GM18873 (cell line): ENCODE measurements at regions not wholly inside any gene's neighbourhood (a gene's known extent, or its start where the extent isn't known, plus 50 kb on each side); places are given as distances from the start of the nearest gene placed in this dataset.
"Not testable (repeated sequence)": the region's sequence is repeated elsewhere in the genome, so short reads cannot be mapped to it uniquely, and the experiment has no call there.

Source experiments
- ATAC-seq: cut with Tn5 transposase; IDR thresholded peaks from one replicate; pipeline ENCODE4 v1.9.1; 2021; ENCODE audit warnings: mild to moderate bottlenecking, moderate library complexity, moderate number of reproducible peaks; ENCODE audit not compliant: unreplicated experiment, low FRiP score

- ATAC-seq, result no peak
These were observed 333.5 kb upstream of the DCN start for GRCh38 chr12:91515944-91516694.

DNA sequence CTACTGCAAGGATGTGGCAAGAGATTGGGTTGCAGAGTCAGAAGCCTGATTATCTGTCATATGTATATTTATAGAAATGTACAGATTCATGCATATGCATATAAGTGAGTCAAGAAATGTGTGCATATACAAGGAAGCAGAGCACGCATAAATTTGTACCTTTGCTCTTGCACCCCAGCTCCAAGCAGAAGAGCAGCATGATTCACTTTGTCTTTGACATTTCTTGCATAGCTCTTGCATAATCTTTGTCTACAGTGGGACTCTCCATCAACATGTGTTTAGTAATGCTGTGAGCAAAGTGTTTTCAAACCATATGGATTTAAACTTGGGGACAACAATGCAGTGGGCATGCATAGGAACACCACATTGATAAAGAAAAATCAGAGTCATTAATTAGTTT, 330.7 kb upstream of the DCN start:
- no peak for ATAC-seq

DNA sequence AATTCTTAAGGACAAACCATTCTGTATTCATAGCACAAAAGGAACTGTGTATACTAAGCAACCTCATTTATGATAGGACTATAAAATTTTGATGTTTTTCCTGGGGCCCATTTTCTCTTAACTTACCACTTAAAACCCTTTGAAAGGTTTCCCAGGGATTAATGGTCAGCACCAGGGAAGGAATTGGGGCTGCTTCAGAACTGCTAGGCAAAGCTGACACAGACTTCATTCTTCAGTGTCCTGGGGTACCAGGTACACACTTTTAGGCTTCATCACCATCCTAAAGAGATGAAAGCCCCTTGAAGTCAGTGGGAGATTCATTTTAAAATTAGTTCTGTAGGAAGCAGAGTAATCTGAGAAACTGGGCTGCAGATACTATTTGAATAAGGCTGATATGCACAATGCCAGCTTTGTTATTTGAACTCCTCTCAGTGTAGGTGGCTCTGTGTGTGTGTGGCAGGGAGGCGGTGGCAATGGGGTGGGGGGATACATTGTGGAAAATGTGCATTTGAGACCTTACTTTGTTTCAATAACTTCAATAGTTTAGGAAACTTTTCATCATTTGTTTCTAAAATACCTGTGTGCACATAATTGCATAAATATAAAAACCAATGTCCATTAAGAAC, 329.3 kb upstream of the DCN start:
- no peak for ATAC-seq

- ATAC-seq, result no peak
These were observed 325.1 kb upstream of the DCN start for GRCh38 chr12:91507754-91508153.

DNA sequence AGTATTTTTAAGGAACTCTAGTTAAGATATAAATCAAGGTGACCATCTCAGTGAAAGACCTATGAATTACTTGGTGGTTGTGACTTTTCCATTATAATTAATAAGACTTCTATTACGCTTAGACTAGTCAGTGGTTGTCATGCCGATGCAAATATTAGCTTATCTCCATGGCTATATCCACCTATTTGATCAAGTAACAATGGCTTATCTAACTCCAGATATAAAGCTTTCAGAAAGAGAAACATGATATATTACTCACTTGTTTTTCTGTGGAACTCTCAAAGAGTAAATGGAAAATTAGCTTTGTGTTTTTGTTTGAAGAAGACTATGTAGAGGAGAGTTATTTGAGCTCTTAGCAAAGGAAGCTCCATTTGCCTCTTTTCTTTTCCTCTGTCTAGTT, 323.8 kb upstream of the DCN start:
- no peak for ATAC-seq

GRCh38 chr12:91505006-91505405, 322.4 kb upstream of the DCN start:
- ATAC-seq, result no peak

DNA sequence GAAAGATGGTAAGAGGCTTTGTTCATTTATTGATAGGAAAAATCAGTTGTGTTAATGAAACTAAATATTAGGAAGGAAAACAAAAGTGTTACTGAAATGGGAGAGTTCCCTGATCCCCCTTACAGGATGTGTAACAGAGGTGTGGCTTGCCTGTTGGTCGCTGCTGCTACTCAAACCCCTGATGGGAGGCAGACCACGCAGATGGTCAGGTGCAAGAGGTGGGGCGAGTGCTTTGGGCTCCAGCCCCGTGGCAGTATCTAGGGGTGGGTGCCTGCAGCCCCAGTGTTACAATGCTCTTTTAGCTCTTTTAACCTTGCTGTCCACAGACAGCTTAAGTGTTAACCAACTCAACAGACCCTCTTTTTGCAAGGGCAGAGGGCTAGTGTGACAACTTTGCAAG, 319.6 kb upstream of the DCN start:
- no peak for ATAC-seq

DNA sequence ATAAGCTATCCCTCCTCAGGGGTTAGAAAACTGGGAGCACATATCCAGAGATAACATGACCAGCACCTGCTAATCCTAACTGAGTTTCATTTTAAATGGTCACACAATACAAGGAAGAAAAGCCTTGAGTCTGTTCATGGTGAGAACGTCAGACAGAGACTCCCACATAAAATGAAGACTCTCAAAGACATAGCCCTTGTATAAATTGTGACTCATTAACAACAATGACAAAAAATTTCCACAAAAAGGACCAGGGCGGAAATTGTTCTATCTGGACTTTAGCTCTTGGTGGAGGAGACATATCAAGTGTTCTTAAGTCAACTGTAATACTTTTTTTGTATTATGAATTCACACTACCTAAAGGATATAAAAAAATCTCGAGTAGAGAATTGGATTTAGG, 313.7 kb upstream of the DCN start:
- ATAC-seq, result no peak

- no peak for ATAC-seq
These were observed 310.7 kb upstream of the DCN start for GRCh38 chr12:91493308-91493707.

DNA sequence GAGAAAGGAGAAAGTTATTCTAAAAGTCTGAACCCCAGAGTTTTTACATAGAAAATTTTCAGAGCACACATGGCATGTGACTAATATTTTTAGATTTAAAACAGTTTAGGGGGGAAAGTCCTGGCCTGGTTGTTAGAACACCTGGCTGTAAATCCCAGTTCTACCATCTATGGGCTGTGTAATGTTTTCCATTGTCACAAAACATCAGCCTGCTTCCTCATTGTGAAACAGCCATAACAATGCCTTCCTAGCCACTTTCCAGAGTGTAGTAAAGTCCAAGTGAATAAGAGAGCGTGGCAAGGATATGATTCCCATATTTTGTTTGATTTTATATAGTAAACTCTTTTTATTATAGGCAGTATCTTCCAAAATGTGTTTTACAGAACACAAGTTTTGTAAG, 310.0 kb upstream of the DCN start:
- no peak for ATAC-seq

GRCh38 chr12:91490667-91491311, 308.2 kb upstream of the DCN start:
- no peak for ATAC-seq

- ATAC-seq, result no peak
These were observed 300.9 kb upstream of the DCN start for GRCh38 chr12:91483471-91483985.

DNA sequence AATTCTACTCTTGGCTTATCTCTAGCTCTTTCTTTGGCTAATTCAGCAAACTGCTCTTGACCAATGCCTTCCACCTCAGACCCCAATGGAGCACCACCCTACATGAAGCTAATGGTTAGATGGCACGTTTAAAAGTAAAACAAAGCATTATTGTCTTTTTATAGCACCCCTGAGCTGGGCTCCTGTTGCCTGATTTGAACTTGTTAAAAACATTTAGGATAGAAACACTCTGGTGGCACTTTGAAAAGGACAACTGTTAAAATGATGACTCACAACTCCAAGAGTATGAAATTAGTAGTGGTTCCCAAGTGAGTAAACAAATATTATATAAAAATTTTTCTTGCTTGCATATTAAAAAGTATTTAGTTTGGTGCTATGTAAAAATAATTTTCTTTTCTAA, 299.6 kb upstream of the DCN start:
- no peak for ATAC-seq

DNA sequence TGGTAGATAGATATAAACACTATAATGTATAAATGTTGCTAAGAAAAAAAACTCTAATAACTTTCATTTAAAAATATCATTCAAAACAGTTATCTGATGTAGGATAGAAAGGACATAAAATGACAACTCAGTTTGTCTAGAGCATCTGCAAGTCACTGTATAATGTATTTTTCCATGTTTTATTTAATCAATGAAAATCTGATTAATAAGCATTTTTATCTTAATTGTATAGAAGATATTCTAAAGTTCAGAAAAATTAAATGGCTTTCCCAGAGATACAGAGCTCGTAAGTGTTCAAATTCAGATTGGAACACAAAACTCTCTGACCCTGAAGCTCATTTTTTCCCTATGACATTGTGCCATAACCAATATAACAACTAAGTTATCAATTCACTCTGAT, 295.9 kb upstream of the DCN start:
- no peak for ATAC-seq

DNA sequence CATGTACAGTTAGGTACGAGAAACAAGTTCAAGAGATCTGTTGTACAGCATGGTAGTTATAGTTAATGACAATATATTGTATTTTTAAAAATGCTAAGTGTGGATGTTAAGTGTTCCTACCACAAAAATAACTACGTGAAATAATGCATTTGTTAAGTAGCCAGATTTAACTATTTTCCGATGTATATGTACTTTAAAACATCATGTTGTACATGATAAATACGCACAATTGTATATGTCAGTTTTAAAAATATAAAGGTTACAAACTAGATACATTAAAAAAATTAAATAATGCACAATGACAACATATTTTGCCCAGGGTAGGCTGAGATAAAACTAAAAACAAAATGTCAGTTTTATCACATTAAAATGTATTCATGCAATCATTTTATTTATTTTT, 285.1 kb upstream of the DCN start:
- no peak for ATAC-seq

DNA sequence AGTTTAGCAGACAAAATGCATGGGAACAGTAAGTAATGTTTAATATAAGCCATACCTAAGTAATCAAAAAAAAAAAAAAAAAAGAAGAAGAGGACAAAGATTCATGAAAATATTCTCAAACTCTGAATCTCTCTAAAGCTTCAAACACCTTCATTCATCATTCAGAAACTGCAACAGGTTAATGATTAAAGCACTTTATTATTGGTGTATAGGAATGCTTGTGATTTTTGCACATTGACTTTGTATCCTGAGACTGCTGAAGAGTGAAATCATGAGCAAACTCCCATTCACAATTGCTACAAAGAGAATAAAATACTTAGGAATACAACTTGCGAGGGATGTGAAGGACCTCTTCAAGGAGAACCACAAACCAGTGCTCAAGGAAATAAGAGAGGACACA, 278.4 kb upstream of the DCN start:
- ATAC-seq, result no peak

- ATAC-seq, result no peak
These were observed 277.9 kb upstream of the DCN start for GRCh38 chr12:91460469-91460868.

DNA sequence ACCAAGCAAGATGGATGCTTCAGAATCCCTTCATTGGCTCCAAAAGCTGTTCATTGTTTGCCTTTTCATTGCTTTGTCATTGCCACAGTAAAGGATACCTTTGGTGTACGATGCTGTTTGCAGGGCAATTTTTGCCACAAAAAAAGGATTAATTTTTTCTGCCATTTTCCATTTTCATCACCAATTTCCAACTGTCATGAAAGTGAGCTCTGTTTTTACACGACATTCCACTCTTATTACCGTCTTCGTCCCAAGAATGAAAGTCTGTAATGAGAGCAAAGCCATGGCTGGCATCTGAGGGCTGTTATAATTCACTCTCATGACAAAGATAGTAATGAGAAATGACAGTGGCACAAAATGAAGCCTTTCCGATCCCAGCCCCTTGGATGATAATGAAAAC, 272.7 kb upstream of the DCN start:
- no peak for ATAC-seq

- no peak for ATAC-seq
These were observed 271.6 kb upstream of the DCN start for GRCh38 chr12:91454179-91454578.

DNA sequence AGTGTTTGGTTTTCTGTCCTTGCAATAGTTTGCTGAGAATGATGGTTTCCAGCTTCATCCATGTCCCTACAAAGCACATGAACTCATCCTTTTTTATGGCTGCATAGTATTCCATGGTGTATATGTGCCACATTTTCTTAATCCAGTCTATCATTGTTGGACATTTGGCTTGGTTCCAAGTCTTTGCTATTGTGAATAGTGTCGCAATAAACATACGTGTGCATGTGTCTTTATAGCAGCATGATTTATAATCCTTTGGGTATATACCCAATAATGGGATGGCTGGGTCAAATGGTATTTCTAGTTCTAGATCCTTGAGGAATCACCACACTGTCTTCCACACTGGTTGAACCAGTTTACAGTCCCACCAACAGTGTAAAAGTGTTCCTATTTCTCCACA, 269.8 kb upstream of the DCN start:
- ATAC-seq, result not testable (repeated sequence)

GRCh38 chr12:91441993-91442952, 259.7 kb upstream of the DCN start:
- no peak for ATAC-seq
